PFSK-1 (cell line): ENCODE measurements at regions not wholly inside any gene's neighbourhood (a gene's known extent, or its start where the extent isn't known, plus 50 kb on each side); places are given as distances from the start of the nearest gene placed in this dataset.

Source experiments
- FOXP2 ChIP-seq: optimal IDR thresholded peaks from 2 replicates; pipeline ENCODE3; 2011; ENCODE audit warnings: borderline replicate concordance, control low read depth, inconsistent platforms; ENCODE audit not compliant: insufficient read depth; ENCODE audit errors: extremely low read length, extremely low read depth
- POLR2AphosphoS5 ChIP-seq: IDR thresholded peaks from 2 replicates; pipeline ENCODE4 v1.6.1; 2012; ENCODE audit warnings: low read depth, mild to moderate bottlenecking, control low read depth, low read length, moderate library complexity
- SIN3A ChIP-seq: IDR thresholded peaks from 2 replicates; pipeline ENCODE4 v1.6.1; 2012; ENCODE audit warnings: mild to moderate bottlenecking, low read length, moderate library complexity, borderline replicate concordance; ENCODE audit not compliant: insufficient read depth
- TAF1 ChIP-seq: IDR thresholded peaks from 2 replicates; pipeline ENCODE4 v1.6.1; 2012; ENCODE audit warnings: low read length, control low read depth, borderline replicate concordance; ENCODE audit not compliant: insufficient read depth
- TF ChIP-seq, protein P1 (sequence below), 2 experiments: IDR thresholded peaks; 2 replicates each; pipeline versions ENCODE4 v1.6.1 to v1.8.0; 2011 to 2012; ENCODE audit warnings: low read depth in 2 of 2, low read length in 2 of 2, control low read depth in 1 of 2, inconsistent platforms in 1 of 2, mild to moderate bottlenecking in 1 of 2, moderate library complexity in 1 of 2; ENCODE audit not compliant: insufficient read depth in 1 of 2

DNA sequence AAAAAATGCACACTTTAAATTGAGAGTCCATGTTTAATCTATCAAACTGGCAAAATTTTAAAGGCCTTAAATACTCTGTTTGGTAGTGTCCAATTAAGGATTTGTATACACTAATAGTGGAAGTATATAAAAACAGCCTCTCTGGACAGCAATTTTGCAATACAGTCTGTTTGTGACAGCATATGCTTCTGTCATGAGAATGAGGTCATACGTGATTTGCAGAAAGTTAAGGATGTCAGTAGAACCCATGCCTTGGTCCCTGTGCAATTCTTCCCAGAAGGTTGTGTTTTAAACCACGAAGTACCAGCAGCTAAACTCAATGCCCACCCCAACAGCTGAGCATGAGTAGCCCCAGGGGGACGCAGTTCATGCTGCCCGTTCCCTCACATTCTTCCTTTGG, 78.4 kb downstream of the AIPL1 start:
- TF ChIP-seq POLR2AphosphoS5 (no peak), FOXP2 (no peak), TAF1 (no peak)
- TF ChIP-seq, protein P1, sequence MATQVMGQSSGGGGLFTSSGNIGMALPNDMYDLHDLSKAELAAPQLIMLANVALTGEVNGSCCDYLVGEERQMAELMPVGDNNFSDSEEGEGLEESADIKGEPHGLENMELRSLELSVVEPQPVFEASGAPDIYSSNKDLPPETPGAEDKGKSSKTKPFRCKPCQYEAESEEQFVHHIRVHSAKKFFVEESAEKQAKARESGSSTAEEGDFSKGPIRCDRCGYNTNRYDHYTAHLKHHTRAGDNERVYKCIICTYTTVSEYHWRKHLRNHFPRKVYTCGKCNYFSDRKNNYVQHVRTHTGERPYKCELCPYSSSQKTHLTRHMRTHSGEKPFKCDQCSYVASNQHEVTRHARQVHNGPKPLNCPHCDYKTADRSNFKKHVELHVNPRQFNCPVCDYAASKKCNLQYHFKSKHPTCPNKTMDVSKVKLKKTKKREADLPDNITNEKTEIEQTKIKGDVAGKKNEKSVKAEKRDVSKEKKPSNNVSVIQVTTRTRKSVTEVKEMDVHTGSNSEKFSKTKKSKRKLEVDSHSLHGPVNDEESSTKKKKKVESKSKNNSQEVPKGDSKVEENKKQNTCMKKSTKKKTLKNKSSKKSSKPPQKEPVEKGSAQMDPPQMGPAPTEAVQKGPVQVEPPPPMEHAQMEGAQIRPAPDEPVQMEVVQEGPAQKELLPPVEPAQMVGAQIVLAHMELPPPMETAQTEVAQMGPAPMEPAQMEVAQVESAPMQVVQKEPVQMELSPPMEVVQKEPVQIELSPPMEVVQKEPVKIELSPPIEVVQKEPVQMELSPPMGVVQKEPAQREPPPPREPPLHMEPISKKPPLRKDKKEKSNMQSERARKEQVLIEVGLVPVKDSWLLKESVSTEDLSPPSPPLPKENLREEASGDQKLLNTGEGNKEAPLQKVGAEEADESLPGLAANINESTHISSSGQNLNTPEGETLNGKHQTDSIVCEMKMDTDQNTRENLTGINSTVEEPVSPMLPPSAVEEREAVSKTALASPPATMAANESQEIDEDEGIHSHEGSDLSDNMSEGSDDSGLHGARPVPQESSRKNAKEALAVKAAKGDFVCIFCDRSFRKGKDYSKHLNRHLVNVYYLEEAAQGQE (IDR thresholded peaks at IDR 0.05; ENCODE audit: insufficient read depth in 1 of 2, low read depth in 2 of 2, low read length in 2 of 2) = no peak

DNA sequence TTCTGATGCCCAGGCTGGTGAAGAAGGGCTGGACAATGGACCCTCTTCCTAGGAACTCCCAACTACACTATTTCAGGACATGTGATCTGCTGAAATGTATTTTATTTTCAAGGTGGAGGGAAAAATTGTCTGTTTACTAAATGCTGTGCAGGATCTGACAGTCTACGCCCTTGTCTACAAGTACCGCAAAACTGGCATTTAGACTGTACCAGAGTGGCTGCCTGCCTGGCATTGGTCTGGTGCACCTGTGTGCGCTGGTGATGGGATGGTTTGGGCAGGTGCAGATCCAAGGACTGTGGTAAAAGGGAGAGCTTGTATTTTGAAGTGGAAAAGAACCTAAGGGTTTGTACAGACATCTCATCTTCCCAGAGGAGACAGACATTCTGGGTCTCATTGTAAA, 79.7 kb downstream of the AIPL1 start:
- no peak for TF ChIP-seq POLR2AphosphoS5
- no peak for TF ChIP-seq FOXP2
- TF ChIP-seq SIN3A = no peak
- TF ChIP-seq, protein P1 (IDR thresholded peaks at IDR 0.05; ENCODE audit: insufficient read depth in 1 of 2, low read depth in 2 of 2, low read length in 2 of 2) = no peak
- no peak for TF ChIP-seq TAF1

DNA sequence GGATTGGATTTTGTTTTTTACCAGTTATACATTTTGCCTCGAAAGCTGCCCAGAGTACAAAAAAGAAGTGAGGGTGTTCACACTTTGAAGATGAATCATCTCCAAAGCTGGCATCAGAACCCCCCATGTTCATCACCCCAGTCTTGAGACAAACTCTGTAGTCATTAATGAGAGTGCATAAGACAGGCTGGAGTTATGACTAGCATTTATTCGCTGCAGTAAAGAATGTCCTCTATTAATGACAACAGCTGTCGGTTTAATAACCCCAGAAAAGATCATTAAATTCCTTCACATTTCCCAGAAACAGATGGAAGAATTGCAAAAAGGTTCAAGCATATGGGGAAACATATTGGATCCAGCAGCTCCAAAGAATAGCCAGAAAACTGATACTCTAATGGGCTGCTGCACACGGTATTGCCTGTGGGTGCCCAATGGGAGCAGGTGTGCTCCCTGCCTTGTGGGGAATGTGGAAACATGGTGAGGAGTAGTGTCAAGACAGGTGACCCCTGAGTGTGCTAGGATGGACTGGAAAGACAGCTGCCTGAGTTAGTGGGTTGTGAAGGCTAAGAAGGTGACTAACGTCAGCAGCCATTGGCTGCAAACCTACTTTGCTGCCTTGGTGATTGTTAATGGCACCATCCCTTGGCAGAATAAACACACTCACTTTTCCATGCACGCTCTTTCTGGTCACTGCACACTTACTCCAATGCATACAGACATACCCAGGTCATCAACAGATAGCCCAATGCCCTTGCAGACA, 81.9 kb downstream of the AIPL1 start:
- TF ChIP-seq POLR2AphosphoS5 = no peak
- no peak for TF ChIP-seq FOXP2
- no peak for TF ChIP-seq TAF1
- TF ChIP-seq SIN3A = no peak
- TF ChIP-seq, protein P1 (IDR thresholded peaks at IDR 0.05; ENCODE audit: insufficient read depth in 1 of 2, low read depth in 2 of 2, low read length in 2 of 2) = no peak

DNA sequence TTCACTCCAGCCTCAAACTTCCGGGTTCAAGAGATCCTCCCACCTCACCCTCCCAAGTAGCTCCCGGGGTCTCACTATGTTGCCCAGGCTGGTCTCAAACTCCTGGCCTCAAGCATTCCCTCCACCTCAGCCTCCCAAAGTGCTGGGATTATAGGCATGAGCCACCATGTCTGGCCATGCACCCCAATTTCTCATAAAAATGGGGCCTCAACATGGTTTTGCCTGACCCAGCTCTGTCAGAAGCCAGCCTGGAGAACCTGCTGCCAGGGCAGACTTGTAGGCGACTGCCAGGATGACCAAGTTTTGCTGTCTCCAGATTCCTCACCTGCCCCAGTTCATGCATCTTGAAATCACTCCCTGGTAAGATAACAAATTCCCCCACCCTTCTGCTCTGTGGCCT, 82.9 kb downstream of the AIPL1 start:
- TF ChIP-seq FOXP2 (no peak), TAF1 (no peak), POLR2AphosphoS5 (no peak), SIN3A (no peak)
- TF ChIP-seq, protein P1 (IDR thresholded peaks at IDR 0.05; ENCODE audit: insufficient read depth in 1 of 2, low read depth in 2 of 2, low read length in 2 of 2) = no peak
